Activated CD8-positive, alpha-beta T cell treated with anti-CD3 and anti-CD28 coated beads for 36 hours (primary cell): ENCODE measurements at regions not wholly inside any gene's neighbourhood (a gene's known extent, or its start where the extent isn't known, plus 50 kb on each side); places are given as distances from the start of the nearest gene placed in this dataset.

ENCODE experiments used
- ATAC-seq: fragments of 200-7000 bp; cut with Tn5 transposase; one replicate; pipeline ENCODE4 v1.10.0; 2021; ENCODE audit warnings: mild to moderate bottlenecking, moderate library complexity
- CTCF ChIA-PET: fragments of 350-600 bp; sonication (Branson Sonifier 250); formaldehyde crosslinking; loops from one replicate; lab custom pipeline; 2021; ENCODE audit warnings: antibody characterized with exemption; lab: Charles Lee
- POLR2A ChIA-PET: fragments of 350-600 bp; sonication (Branson Sonifier 250); formaldehyde crosslinking; loops from one replicate; lab custom pipeline; 2021; ENCODE audit warnings: antibody characterized with exemption; lab: Charles Lee
- DNase-seq: peaks from one replicate; pipeline ENCODE4 v3.0.0-alpha.2; 2020
- H3K27ac Mint-ChIP-seq: one replicate; pipeline ENCODE4 v1.8.0; 2021; ENCODE audit warnings: mild to moderate bottlenecking, mixed read lengths
- H3K27me3 Mint-ChIP-seq: one replicate; pipeline ENCODE4 v1.8.0; 2021; ENCODE audit warnings: mixed read lengths
- H3K36me3 Mint-ChIP-seq: one replicate; pipeline ENCODE4 v1.8.0; 2021; ENCODE audit warnings: low read depth, mixed read lengths
- H3K4me1 Mint-ChIP-seq: one replicate; pipeline ENCODE4 v1.8.0; 2021; ENCODE audit warnings: low read depth, mixed read lengths
- H3K4me3 Mint-ChIP-seq: one replicate; pipeline ENCODE4 v1.8.0; 2021; ENCODE audit warnings: mild to moderate bottlenecking, moderate library complexity, mixed read lengths
- H3K9me3 Mint-ChIP-seq: one replicate; pipeline ENCODE4 v1.8.0; 2021; ENCODE audit warnings: mixed read lengths
- intact Hi-C: fragments of 100-400 bp; cut with micrococcal nuclease; formaldehyde crosslinking; loops from one replicate; pipeline ENCODE4 v1.10.0; 2022
- TF ChIP-seq, protein P1 (sequence below): fragments of 200-600 bp; IDR thresholded peaks from one replicate; pipeline ENCODE4 v1.8.0; 2022; ENCODE audit warnings: antibody characterized with exemption, mild to moderate bottlenecking

DNA sequence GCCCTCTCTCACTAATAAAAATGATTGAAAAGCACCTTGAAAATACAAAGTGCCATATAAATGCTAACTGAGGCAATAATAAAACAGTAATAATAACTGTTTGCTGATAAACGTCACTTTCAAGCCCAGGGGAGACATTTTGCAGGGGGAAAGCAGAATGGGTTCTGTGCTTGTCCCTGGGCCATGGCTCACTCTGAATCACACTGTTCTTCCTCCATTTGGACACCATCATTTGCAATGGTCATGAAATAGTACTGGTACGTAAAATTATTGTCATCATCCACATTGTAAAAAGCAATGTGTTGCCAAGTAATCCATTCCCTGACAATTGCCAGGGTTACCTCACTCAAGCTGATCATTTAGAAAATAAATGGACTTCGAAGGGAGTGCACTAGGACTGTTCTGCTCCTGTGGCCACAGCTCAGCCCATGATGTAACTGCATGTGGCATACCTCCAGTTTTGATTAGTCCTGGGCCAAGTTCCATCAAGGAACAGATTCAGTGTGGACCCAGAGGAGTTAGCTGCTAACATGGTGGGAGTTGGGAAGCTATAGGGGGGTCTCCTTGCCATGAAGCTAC lies 508.8 kb upstream of the CELF4 start:
- Mint-ChIP-seq H3K4me3 (no peak overlapping the region), H3K27me3 (no peaks in the 10 kb centered on the region), H3K27ac (no peak overlapping the region), H3K9me3 (peaks cover 4% of the 10 kb centered on the region), H3K36me3 (no peaks in the 10 kb centered on the region), H3K4me1 (no peaks in the 10 kb centered on the region)
- TF ChIP-seq, protein P1, sequence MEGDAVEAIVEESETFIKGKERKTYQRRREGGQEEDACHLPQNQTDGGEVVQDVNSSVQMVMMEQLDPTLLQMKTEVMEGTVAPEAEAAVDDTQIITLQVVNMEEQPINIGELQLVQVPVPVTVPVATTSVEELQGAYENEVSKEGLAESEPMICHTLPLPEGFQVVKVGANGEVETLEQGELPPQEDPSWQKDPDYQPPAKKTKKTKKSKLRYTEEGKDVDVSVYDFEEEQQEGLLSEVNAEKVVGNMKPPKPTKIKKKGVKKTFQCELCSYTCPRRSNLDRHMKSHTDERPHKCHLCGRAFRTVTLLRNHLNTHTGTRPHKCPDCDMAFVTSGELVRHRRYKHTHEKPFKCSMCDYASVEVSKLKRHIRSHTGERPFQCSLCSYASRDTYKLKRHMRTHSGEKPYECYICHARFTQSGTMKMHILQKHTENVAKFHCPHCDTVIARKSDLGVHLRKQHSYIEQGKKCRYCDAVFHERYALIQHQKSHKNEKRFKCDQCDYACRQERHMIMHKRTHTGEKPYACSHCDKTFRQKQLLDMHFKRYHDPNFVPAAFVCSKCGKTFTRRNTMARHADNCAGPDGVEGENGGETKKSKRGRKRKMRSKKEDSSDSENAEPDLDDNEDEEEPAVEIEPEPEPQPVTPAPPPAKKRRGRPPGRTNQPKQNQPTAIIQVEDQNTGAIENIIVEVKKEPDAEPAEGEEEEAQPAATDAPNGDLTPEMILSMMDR: no peak
- DNase-seq (no peak), ATAC-seq (no peak)
- intact Hi-C loops: no loop called here
- ChIA-PET POLR2A (no interaction called here), CTCF (no interaction called here)

DNA sequence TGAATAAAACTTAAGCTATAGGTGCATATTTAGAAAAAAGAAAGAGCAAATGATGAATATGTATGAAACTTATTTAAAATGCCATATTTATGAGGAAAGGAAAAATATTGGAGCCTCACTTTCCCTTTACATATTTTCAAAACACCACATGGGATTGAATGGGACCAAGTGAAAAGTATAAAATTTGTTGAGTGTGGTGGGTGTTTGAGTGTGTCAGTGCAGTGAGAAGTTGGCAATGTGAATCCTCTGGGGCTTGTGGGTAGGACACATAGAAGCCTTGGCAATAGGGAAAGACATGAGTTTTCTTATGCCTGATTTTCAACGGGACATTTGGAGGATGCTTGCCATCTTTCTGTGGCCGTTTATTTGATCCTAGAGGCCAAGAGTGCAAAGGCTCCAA lies 502.2 kb upstream of the CELF4 start:
- Mint-ChIP-seq H3K36me3 (no peaks in the 10 kb centered on the region), H3K27ac (no peak overlapping the region), H3K9me3 (peaks cover 3% of the 10 kb centered on the region), H3K4me3 (no peak overlapping the region), H3K27me3 (no peaks in the 10 kb centered on the region), H3K4me1 (no peaks in the 10 kb centered on the region)
- intact Hi-C loops: no loop called here
- no peak for ATAC-seq
- CTCF ChIA-PET: no interaction called here
- POLR2A ChIA-PET: no interaction called here
- TF ChIP-seq, protein P1: no peak
- DNase-seq: no peak

DNA sequence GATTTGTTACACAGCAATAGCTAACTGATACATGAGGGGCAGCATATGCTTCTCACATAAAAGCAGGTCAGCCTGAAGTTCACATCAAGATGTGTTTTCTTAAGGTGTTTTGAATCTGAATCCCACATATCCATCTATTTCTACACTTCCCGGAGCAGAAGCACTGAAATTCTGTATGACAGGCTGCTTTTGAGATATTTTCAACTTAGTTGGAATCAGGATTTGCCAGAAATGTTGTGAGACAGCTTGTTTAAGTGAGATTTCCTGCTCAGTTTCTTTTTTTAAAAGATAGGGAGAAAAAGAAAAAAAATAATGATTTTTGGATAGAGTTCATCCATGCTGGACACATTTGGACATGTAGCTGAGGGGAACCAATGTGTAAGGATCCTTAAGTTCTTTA lies 501.5 kb upstream of the CELF4 start:
- no peaks in the 10 kb centered on the region for H3K27me3 Mint-ChIP-seq
- no peaks in the 10 kb centered on the region for H3K4me1 Mint-ChIP-seq
- no peaks in the 10 kb centered on the region for H3K36me3 Mint-ChIP-seq
- DNase-seq (no peak), ATAC-seq (no peak)
- TF ChIP-seq, protein P1: no peak
- ChIA-PET CTCF (no interaction called here), POLR2A (no interaction called here)
- H3K4me3 Mint-ChIP-seq: no peak overlapping the region
- H3K27ac Mint-ChIP-seq: no peak overlapping the region
- peaks cover 3% of the 10 kb centered on the region for H3K9me3 Mint-ChIP-seq
- intact Hi-C loops: no loop called here

DNA sequence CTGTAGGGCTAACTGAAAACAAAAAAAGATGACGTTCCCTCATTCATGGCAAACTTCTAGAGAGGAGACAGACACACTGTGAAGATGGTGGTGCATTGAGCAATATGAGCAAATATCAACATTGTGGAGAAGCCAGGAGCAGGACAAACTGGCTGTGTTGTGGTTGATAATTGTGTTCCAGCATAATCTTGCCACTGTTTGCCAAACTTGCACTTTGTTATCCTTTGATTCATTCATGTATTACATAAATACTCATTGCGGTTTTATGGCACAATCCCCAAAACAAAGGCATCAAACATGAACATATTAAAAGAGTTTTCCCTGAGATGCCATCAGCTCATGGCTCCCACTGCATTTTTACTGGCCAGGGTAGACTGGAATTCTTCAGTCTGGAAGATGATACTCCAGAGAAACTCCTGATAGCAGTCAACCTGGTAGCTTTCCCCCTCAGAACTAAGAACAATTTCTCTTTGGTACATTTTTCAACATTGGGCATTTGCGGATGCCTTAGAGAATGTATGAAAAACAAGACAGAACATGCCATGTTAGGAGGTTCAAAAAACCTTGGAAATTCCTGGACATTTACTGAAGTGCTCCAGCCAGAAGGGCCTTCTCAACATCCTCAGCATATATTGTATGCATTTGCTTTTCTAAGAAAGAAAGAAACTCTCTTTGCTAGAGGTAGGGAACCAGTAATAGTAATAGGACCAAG lies 487.4 kb upstream of the CELF4 start:
- intact Hi-C loops: no loop called here
- H3K4me3 Mint-ChIP-seq: no peak overlapping the region
- no peak overlapping the region for H3K27ac Mint-ChIP-seq
- ATAC-seq (no peak), DNase-seq (no peak)
- no peaks in the 10 kb centered on the region for H3K4me1 Mint-ChIP-seq
- ChIA-PET CTCF (no interaction called here), POLR2A (no interaction called here)
- TF ChIP-seq, protein P1: no peak
- no peaks in the 10 kb centered on the region for H3K36me3 Mint-ChIP-seq
- no peaks in the 10 kb centered on the region for H3K27me3 Mint-ChIP-seq
- no peaks in the 10 kb centered on the region for H3K9me3 Mint-ChIP-seq

DNA sequence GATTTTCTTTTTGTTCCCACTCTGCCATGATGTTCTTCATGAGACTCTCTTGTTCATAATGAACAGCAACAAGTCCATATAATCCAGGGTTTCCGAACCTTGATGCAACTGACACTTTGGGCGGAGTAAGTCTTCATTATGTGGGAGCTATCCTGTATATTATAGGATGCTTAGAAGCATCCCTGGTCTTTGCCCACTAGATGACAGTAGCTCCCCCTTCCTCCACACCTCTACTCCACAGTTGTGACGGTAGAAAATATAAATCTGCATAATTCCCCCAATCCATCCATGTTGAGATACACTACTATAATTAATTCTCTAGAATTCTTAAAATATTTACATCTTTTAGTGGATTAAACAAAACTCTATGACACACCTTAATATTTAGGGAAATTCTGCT lies 482.2 kb upstream of the CELF4 start:
- no peaks in the 10 kb centered on the region for H3K36me3 Mint-ChIP-seq
- no peaks in the 10 kb centered on the region for H3K4me1 Mint-ChIP-seq
- no peaks in the 10 kb centered on the region for H3K27me3 Mint-ChIP-seq
- H3K4me3 Mint-ChIP-seq: no peak overlapping the region
- POLR2A ChIA-PET: no interaction called here
- CTCF ChIA-PET: no interaction called here
- ATAC-seq (no peak), DNase-seq (no peak)
- TF ChIP-seq, protein P1: no peak
- H3K27ac Mint-ChIP-seq: no peak overlapping the region
- H3K9me3 Mint-ChIP-seq: peaks cover 3% of the 10 kb centered on the region
- intact Hi-C loops: no loop called here
